Astrocyte of the hippocampus (primary cell): ENCODE measurements at regions not wholly inside any gene's neighbourhood (a gene's known extent, or its start where the extent isn't known, plus 50 kb on each side); places are given as distances from the start of the nearest gene placed in this dataset.
A peak's percentile ranks its signal among the peaks of the same experiment; 100 is the strongest.

Experiments used
- DNase-seq: peaks from one replicate; pipeline ENCODE4 v3.0.0; 2011; ENCODE audit warnings: low read depth, low spot score

DNA sequence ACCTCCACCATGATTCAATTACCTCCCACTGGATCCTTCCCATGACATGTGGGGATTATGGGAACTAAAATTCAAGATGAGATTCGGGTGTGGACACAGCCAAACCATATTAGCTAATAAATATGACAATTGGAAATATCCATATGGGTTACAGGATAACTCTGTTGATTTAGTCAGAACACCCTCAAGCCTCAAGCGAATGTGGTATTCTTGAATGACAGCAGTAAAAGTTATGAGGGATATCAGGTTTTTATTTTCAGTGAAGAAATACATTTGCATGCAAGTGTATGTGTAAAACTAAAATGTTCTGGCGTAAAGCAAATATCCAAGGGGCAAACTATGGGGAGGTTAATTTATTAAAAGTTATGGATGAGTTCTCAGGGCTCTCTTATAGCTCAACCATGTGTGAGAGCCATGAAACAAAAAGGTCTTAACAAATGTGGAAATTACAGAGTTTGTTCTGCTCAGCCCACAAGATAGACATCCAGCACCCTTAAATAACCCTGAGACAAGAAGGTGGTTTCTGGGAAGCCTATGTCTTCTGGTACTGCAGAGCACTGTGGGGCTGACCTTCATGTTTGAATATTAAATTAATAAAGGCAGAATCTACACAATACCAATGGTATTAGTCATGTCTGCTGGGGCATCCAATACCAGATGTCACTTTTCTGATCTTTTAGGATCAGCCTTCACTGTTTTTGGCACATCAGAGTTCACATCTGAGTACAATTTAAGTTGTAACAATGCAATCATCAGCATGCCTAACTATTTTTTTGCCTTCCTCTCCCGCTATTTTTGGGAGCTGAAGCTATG is 370.5 kb upstream of the RSPO3 start:
- no peak for DNase-seq

DNA sequence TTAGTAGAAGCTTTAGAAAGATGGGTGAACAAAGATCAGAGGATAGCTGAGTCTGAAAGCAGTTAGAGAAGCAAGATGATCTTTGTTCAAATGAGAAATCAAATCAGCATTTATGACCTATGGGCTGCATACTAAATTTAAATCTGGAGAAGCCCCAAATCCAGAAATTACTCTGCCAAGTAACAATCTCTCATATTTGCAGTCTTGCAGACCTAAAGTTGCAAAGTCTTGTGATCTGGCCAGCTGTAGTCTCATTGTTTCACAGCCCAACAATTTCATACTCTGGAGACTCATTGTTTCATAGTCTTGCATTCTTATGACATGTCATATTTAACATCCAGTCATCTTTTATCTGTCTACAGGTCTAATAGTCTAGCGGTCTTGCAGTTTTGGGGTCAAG is 364.9 kb upstream of the RSPO3 start:
- no peak for DNase-seq

- DNase-seq, result no peak
These were observed 356.6 kb upstream of the RSPO3 start for GRCh38 chr6:126761854-126762253.

GRCh38 chr6:126764104-126764503 is 354.4 kb upstream of the RSPO3 start:
- DNase-seq, result no peak

DNA sequence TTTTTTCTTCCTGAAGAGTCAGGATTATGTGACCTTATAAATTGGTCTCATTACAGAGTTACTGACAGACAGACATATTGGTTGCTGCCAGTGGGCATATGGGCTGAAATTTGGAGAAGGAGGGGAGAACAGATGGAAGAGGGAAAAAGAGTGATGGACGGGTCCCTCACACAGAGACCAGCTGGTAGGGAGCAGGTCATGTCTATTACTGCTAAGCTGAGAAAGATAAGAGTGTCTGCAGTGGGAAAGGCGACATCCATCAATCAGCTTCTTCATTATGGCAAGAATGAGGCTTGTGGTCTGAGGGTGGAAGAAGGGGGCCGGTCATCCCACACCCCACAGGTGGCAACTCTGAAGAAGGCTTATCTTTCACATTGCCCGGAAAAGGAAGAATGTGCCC is 353.8 kb upstream of the RSPO3 start:
- no peak for DNase-seq

- DNase-seq, result no peak
These were observed 351.7 kb upstream of the RSPO3 start for GRCh38 chr6:126766820-126767219.

DNA sequence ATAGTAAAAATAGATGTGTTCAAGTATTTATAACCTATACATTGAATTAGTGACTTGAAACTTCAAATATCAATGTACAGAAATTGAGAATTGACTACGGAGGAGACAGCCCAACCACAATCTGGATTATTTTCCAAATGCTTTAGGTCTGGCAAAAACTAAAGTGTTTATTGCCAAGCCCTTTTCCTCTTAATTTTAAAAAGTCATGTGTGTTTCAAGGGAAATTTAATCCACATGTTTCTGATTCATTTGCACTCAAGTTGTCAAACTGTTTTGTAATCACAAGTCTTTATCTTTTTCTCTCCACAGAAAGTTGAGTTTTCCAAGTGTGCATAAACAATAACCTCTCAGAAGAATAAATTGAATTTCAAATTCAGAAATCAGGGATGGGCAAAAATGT is 350.8 kb upstream of the RSPO3 start:
- DNase-seq, result no peak

DNA sequence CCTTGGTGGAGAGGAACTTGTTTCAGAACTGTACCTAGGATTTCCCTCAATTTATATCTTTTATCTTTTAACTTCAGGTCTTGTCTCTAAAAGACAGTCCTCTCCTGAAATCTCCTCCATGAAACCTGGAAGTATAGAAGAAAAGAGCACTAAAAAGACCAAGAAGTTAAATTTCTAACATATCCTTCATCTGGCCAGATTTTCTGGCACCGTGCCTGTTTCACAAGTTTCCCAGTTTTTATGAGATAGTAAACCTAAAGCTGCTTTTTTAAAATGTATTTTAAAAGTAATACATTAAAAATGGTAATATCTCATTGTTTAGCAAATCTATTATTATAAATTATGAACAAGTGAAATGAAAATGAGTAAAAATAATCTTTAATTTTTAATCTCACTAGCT is 348.3 kb upstream of the RSPO3 start:
- DNase-seq, result no peak

DNA sequence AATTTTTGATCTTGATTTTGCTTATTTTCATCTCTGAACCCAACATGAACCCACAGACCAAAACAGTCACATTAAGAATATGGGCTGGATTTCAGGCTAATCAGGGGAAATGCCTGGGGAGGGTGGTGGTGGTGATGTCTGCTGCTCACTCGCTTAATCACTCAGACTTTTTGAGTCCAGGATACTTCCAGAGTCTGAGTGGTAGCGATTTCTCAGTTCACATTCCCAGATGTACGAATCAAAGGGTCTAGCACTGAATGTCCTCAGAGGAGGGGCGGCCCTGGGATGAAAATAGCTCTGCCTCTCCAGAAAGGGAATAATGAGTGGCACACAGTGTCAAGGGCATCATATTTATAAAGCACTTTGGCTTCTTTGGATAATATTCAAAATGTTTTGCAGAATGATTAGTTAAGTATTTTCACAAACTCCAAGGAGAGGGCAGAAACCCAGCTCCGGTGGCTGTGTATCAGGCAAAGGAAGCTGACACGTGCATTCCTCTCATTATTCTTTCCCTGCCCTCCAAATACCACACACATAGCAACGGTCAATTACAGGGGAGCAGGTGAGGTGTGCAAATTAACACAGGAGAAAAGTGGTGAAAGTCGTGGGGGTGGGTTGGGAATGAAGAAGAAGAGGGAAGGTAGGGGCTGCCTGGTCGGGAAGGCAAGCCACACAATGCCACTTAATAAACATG is 345.2 kb upstream of the RSPO3 start:
- peak; percentile 36 for DNase-seq

- DNase-seq, result no peak
These were observed 339.1 kb upstream of the RSPO3 start for GRCh38 chr6:126779331-126779730.

GRCh38 chr6:126781582-126781981 is 336.9 kb upstream of the RSPO3 start:
- DNase-seq, result no peak

- no peak for DNase-seq
These were observed 334.2 kb upstream of the RSPO3 start for GRCh38 chr6:126784161-126784790.

DNA sequence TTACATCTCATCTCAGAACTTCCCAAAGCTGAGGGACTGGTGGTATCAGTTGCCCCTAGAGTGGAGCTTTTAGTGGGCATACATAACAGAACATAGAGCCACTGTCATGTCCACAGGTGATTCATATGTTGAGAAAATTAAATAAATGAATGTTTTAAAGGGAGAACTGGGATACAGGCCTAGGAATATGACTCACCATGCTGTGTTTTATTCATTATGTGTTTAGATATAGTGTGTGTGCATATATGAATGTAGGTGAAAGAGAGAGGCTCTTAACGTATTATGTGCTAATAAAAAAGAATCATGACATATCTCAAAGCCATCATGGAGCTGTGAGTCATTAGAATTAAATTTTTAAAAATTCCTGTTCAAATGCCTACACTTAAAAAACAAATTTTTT is 332.2 kb upstream of the RSPO3 start:
- no peak for DNase-seq

DNA sequence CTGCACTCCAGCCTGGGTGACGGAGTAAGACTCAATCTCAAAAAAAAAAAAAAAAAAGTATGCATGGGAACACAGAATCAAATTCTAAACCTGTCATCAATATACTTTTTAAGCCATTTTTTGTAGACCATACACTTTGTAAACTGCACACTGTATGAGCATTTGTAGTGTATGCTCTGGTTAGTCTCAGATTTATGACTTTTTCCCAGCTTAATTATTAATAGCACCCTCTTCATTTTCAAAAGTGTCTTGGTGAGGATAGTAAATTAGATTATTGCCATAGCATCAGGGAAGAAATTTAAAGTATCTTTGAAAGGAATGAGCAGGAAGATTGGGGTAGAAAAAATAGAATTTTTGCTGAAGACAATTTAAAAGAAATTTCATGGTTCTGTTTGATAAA is 330.8 kb upstream of the RSPO3 start:
- DNase-seq, result no peak

DNA sequence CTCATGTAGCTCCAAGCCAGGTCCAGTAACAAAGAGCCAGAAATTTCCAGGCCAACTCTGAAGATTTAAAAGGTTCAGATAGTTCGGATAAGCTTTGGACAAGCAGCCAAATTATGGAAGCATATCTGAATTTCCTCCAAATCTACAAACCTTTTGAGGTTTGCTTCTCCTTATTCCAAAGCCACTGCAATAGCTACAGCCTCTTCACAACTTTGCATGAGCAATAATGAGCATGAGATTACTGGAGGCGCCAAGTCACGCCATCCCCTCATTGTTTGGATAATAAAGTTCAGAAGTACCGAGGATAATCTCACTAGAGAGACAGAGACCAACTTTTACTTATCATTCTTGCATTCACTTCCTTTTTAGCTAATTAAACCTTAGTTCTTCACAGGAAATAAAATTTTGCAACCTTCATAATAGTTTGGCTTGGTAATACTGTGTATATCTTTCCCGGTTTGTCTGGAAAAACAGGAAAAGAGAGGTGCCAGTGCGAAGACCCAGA is 329.6 kb upstream of the RSPO3 start:
- no peak for DNase-seq

- no peak for DNase-seq
These were observed 326.0 kb upstream of the RSPO3 start for GRCh38 chr6:126792340-126793085.

DNA sequence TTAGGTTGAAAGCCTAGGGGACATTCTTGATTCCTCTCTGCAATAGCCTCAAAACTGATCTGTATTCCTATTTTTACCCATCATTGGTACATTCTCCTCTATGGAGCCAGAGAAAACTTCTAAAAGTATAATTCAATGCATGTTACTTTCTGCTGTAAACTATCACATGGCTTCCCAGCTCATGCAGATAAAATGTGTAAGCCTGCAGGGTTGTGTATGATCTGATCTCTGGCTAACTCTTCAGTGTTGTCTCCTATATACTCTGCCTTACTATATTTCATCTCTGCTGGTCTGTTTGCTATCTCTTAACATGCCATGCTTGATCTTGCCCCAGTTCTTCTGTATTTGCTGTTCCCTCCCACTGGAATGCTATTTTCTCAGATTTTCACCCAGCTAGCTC is 323.3 kb upstream of the RSPO3 start:
- DNase-seq, result no peak

- peak; percentile 20 for DNase-seq
These were observed 320.5 kb upstream of the RSPO3 start for GRCh38 chr6:126797981-126798380.

GRCh38 chr6:126803769-126804168 is 314.7 kb upstream of the RSPO3 start:
- DNase-seq, result no peak

- peak; percentile 80 for DNase-seq
These were observed 314.0 kb upstream of the RSPO3 start for GRCh38 chr6:126804332-126805064.

GRCh38 chr6:126805861-126806260 is 312.6 kb upstream of the RSPO3 start:
- peak; percentile 53 for DNase-seq
